Adrenal gland (tissue), 9 donors: ENCODE measurements at regions not wholly inside any gene's neighbourhood (a gene's known extent, or its start where the extent isn't known, plus 50 kb on each side); places are given as distances from the start of the nearest gene placed in this dataset.

Experiments used
- DNase-seq, 7 donors: peaks; one replicate each; pipeline ENCODE4 v3.0.0-alpha.2; 2019 to 2020
- H3K27ac ChIP-seq, 5 donors: fragments of 200-600 bp; sonication (generic) in 4 of 5; 1 replicate in 3 of 5; 2 replicates in 2 of 5; pipeline versions ENCODE4 v1.5.1 to v1.8.0; 2016 to 2020; ENCODE audit warnings: mild to moderate bottlenecking in 1 of 5
- H3K27me3 ChIP-seq: fragments of 200-600 bp; 2 replicates; pipeline ENCODE4 v1.8.0; 2021
- H3K36me3 ChIP-seq, 2 donors: fragments of 200-600 bp; replicated peaks in 1 of 2; 1 replicate in 1 of 2; 2 replicates in 1 of 2; pipeline versions ENCODE4 v1.5.1 to v1.8.0; 2018 to 2022
- H3K4me1 ChIP-seq, 2 donors: fragments of 200-600 bp; replicated peaks in 1 of 2; 1 replicate in 1 of 2; 2 replicates in 1 of 2; pipeline versions ENCODE4 v1.5.1 to v1.8.0; 2018 to 2021
- H3K4me3 ChIP-seq, 4 donors: fragments of 200-600 bp; sonication (generic) in 3 of 4; one replicate each; pipeline ENCODE4 v1.5.1; 2016 to 2018
- H3K9me3 ChIP-seq, 3 donors: fragments of 200-600 bp; sonication (generic) in 1 of 3; replicated peaks in 1 of 3; 1 replicate in 2 of 3; 2 replicates in 1 of 3; pipeline versions ENCODE4 v1.5.1 to v1.8.0; 2016 to 2021
- POLR2A ChIP-seq, 2 donors: fragments of 450-650 bp; IDR thresholded peaks; one replicate each; pipeline ENCODE4 v1.6.1; 2017; ENCODE audit warnings: antibody characterized with exemption in 2 of 2, mild to moderate bottlenecking in 2 of 2, moderate library complexity in 1 of 2
- WGBS, 4 donors: extraction: QIAGEN DNeasy Blood & Tissue Kit in 2 of 4; methylation state at CpG; one replicate each; pipeline versions ENCODE4 v1.1.5 to v1.1.7; 2013 to 2017; 5-methylcytosine and 5-hydroxymethylcytosine counted together
- intact Hi-C, 2 donors: fragments of 100-400 bp; cut with DNase I; formaldehyde crosslinking; loops; one replicate each; pipeline versions ENCODE4 v1.14.1 to v1.15.0; 2022 to 2023
- TF ChIP-seq, protein P1 (sequence below), 6 experiments: fragments of 450-650 bp in 4 of 6; fragments of 200-600 bp in 2 of 6; sonication (generic) in 1 of 6; IDR thresholded peaks; 1 replicate in 5 of 6; 2 replicates in 1 of 6; pipeline versions ENCODE4 v1.5.1 to v1.8.0; 2016 to 2021; ENCODE audit warnings: antibody characterized with exemption in 6 of 6, mild to moderate bottlenecking in 2 of 6, moderate library complexity in 1 of 6
- donor health status: healthy with polysubstance abuse.
- donor health status: Bipolar disorder and iron deficiency.
- donor health status: DM: yes; HTN: yes; CAD: no.
- donor health status: DM: no; HTN: no; CAD: no.
- donor health status: DM: no; HTN: no; CAD: no.

DNA sequence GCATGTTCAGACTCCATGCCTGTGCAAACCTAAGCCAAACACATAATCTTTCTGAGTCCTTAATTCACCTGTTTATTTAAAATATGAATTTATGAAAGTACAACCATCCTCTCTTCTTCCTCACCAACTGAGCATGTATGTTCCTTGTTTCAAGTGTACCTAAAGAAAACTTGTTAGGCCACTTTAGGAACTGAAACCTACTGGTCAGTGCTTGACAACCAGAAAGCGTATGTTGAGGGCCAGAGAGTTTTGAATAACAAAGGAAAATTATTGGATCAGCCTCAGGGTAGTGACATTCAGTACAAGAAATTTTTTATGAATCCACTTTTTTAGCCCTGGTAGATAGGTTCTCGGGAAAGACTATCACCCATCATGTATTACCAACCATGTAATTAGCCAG lies 847.6 kb upstream of the CELF4 start:
- intact Hi-C loops = no loop called here
- TF ChIP-seq POLR2A (IDR thresholded peaks at IDR 0.05) = no peak

DNA sequence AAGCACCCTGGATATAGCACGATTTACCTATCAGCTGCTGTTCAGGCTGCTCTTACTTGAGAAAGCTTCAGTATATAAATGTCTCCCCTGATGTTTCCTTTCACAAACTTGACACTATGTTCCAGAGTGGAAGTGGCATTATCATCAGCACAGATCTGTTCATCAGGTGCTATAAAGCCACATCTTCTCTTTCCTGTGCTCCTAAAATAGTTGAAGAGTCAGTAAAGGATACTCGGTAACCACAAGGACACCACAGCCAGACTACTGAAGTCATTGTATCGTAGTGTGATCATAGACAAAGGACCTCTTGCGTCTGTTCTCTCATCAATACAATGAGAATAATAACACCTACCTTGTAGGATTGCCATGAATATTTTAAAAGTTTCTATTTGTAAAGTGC lies 841.0 kb upstream of the CELF4 start:
- 61 to 66% (median 65%) methylated on average over 4 of the region's 4 CpGs for WGBS, 4 donors
- Histone ChIP-seq H3K27ac (no peak overlapping the region), H3K4me3 (no peak overlapping the region), H3K4me1 (no peaks in the 10 kb centered on the region), H3K9me3 (no peaks in the 10 kb centered on the region), H3K27me3 (no peaks in the 10 kb centered on the region), H3K36me3 (no peaks in the 10 kb centered on the region)
- intact Hi-C loops = loop anchor here in 1 of 2 donors (10.0 kb wide), 1 partner anchor 58 kb away; no protein-coding TSS in a partner anchor
- TF ChIP-seq, protein P1, sequence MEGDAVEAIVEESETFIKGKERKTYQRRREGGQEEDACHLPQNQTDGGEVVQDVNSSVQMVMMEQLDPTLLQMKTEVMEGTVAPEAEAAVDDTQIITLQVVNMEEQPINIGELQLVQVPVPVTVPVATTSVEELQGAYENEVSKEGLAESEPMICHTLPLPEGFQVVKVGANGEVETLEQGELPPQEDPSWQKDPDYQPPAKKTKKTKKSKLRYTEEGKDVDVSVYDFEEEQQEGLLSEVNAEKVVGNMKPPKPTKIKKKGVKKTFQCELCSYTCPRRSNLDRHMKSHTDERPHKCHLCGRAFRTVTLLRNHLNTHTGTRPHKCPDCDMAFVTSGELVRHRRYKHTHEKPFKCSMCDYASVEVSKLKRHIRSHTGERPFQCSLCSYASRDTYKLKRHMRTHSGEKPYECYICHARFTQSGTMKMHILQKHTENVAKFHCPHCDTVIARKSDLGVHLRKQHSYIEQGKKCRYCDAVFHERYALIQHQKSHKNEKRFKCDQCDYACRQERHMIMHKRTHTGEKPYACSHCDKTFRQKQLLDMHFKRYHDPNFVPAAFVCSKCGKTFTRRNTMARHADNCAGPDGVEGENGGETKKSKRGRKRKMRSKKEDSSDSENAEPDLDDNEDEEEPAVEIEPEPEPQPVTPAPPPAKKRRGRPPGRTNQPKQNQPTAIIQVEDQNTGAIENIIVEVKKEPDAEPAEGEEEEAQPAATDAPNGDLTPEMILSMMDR (IDR thresholded peaks at IDR 0.05) = no peak
- no peak for TF ChIP-seq POLR2A (IDR thresholded peaks at IDR 0.05)
- DNase-seq = no peak

More for the DNA sequence above, 847.6 kb upstream of the CELF4 start:
- 85 to 90% (median 88%) methylated on average over 2 of the region's 2 CpGs for WGBS, 4 donors
- no peaks in the 10 kb centered on the region for H3K9me3 ChIP-seq
- H3K27ac ChIP-seq = no peak overlapping the region
- H3K4me1 ChIP-seq = no peaks in the 10 kb centered on the region
- DNase-seq = no peak
- no peak overlapping the region for H3K4me3 ChIP-seq
- no peaks in the 10 kb centered on the region for H3K36me3 ChIP-seq
- H3K27me3 ChIP-seq = no peaks in the 10 kb centered on the region

DNA sequence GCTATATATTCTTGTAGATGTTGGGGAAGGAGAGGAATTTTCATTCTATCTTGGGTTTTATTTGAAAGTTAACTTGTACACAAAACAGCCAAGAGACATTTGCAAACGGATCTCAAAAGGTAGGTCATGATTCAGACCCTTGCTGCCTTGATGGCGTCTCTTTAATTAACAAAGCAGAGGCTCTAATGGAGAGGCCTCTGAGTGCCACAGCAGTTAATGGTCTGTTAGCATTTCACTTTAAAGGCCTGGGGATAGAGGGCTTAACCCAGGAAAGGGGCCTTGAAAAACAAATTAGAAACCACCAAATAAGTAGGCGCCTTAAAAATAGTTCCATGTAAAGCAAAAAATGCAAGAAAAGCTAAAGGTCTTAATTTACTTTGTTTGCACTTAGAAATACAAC lies 836.9 kb upstream of the CELF4 start:
- H3K4me3 ChIP-seq = no peak overlapping the region
- DNase-seq = no peak
- no peak for TF ChIP-seq POLR2A (IDR thresholded peaks at IDR 0.05)
- TF ChIP-seq, protein P1 (IDR thresholded peaks at IDR 0.05) = no peak
- H3K4me1 ChIP-seq = no peaks in the 10 kb centered on the region
- H3K27ac ChIP-seq = no peak overlapping the region
- intact Hi-C loops = loop anchor here in 1 of 2 donors (10.0 kb wide), 1 partner anchor 62 kb away; no protein-coding TSS in a partner anchor
- H3K9me3 ChIP-seq = no peaks in the 10 kb centered on the region
- H3K27me3 ChIP-seq = no peaks in the 10 kb centered on the region
- 57 to 72% (median 67%) methylated on average over 3 of the region's 3 CpGs for WGBS, 4 donors
- no peaks in the 10 kb centered on the region for H3K36me3 ChIP-seq

DNA sequence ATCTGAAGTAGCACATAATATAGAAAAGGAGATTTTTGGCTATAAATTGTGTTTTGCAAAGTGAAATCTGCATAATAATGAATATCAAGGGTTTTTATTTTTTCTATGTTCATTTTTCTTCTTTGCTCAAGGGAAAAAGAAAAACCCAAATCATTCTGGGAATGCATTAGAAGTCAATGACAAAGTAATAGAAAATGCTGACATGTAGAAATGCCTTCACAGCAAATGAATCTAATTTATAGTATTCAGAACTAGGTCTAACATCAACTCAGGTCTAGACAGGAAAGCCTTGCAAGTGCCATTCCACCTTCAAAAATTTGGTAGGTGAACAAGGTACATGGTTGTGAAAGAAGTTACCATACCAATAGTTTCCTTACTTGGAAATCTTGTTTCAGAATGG lies 831.5 kb upstream of the CELF4 start:
- H3K9me3 ChIP-seq = no peaks in the 10 kb centered on the region
- H3K4me3 ChIP-seq = no peak overlapping the region
- TF ChIP-seq, protein P1 (IDR thresholded peaks at IDR 0.05) = no peak
- TF ChIP-seq POLR2A (IDR thresholded peaks at IDR 0.05) = no peak
- intact Hi-C loops = no loop called here
- H3K27me3 ChIP-seq = no peaks in the 10 kb centered on the region
- H3K4me1 ChIP-seq = no peaks in the 10 kb centered on the region
- H3K36me3 ChIP-seq = no peaks in the 10 kb centered on the region
- no peak overlapping the region for H3K27ac ChIP-seq
- no peak for DNase-seq

DNA sequence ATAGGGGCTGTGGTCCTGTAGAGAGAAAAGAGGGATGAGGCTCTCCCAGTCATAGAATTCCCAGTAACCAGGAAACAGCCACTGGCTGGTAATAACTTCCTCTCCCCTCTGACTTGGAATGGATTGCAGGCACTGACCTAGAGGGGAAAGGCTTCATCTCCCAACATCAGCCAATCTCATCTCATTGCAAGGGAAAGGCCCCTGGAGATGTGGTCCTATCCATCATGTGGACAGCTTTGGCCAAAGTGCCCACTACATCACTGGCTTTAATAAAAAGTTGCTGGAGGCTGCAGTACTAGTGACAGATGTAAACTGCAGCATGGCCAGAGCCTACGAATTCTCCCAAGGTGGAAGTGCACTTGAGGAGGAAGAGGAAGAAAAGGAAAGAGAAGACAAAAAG lies 820.5 kb upstream of the CELF4 start:
- H3K4me3 ChIP-seq = no peak overlapping the region
- H3K27me3 ChIP-seq = no peaks in the 10 kb centered on the region
- no peak overlapping the region for H3K27ac ChIP-seq
- 54 to 82% (median 66%) methylated on average over 1 of the region's 1 CpG for WGBS, 4 donors
- TF ChIP-seq POLR2A (IDR thresholded peaks at IDR 0.05) = no peak
- TF ChIP-seq, protein P1 (IDR thresholded peaks at IDR 0.05) = no peak
- intact Hi-C loops = no loop called here
- no peaks in the 10 kb centered on the region for H3K4me1 ChIP-seq
- no peaks in the 10 kb centered on the region for H3K36me3 ChIP-seq
- no peak for DNase-seq
- H3K9me3 ChIP-seq = no peaks in the 10 kb centered on the region
